GM18858 (cell line): ENCODE measurements at regions not wholly inside any gene's neighbourhood (a gene's known extent, or its start where the extent isn't known, plus 50 kb on each side); places are given as distances from the start of the nearest gene placed in this dataset.

Source experiments
- ATAC-seq: cut with Tn5 transposase; IDR thresholded peaks from one replicate; pipeline ENCODE4 v1.9.1; 2021; ENCODE audit not compliant: unreplicated experiment

DNA sequence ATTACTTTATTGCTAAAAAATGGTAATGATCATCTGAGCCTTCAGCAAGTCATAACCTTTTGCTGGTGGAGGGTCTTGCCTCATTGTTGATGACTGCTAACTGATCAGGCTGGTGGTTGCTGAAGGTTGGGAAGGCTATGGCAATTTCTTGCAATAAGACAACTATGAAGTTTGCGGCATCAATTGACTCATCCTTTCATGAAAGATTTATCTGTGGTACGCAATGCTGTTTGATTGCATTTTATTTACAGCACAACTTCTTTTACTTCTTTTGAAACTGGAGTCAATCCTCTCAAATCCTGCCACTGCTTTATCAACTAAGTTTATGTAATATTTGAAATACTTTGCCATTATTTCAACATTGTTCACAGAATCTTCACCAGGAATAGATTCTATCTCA lies 58.3 kb upstream of the ACO1 start:
- ATAC-seq = no peak

GRCh38 chr9:32331240-32331639 lies 53.2 kb upstream of the ACO1 start:
- ATAC-seq = no peak

DNA sequence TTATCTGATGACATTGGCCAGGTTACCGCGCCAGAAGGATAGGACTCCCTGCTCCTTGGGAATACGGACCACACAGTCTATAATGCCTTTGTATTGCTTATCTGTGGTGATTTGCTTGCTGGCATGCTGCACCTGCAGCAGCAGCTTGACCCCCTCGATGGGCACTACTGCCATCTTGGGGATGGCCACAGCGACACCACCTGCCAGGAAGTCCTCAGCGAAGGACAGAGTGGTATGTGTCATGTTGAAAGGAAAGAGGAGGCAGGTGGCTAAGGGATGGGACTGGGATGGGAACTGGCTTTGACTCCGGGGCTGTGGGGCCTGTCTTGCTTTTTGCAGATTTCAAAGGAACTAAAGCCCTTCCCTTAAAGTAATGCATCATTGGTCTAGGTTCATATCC lies 50.3 kb upstream of the ACO1 start:
- no peak for ATAC-seq
